Rectal smooth muscle tissue (tissue), 1 donor: ENCODE measurements at regions not wholly inside any gene's neighbourhood (a gene's known extent, or its start where the extent isn't known, plus 50 kb on each side); places are given as distances from the start of the nearest gene placed in this dataset.
"Not testable (repeated sequence)": the region's sequence is repeated elsewhere in the genome, so short reads cannot be mapped to it uniquely, and the experiment has no call there.

Source experiments
- H3K27ac ChIP-seq: one replicate; pipeline ENCODE4 v1.7.0; 2013; ENCODE audit warnings: low read depth, low read length, inconsistent platforms
- H3K27me3 ChIP-seq: one replicate; pipeline ENCODE4 v1.7.0; 2013; ENCODE audit warnings: low read length; ENCODE audit not compliant: control insufficient read depth, insufficient read depth
- H3K36me3 ChIP-seq: one replicate; pipeline ENCODE4 v1.7.0; 2013; ENCODE audit warnings: low read length; ENCODE audit not compliant: control insufficient read depth, insufficient read depth
- H3K4me1 ChIP-seq: one replicate; pipeline ENCODE4 v1.7.0; 2013; ENCODE audit warnings: low read length; ENCODE audit not compliant: control insufficient read depth, insufficient read depth
- H3K4me3 ChIP-seq: one replicate; pipeline ENCODE4 v1.7.0; 2013; ENCODE audit warnings: low read length
- H3K9ac ChIP-seq: one replicate; pipeline ENCODE4 v1.7.0; 2013; ENCODE audit warnings: low read length

GRCh38 chr11:92451063-92451462 lies 226.4 kb downstream of the FAT3 start:
- Histone ChIP-seq H3K4me1 (no peaks in the 10 kb centered on the region), H3K36me3 (no peaks in the 10 kb centered on the region), H3K4me3 (no peak overlapping the region), H3K9ac (no peak overlapping the region), H3K27me3 (no peaks in the 10 kb centered on the region), H3K27ac (no peak overlapping the region)

- Histone ChIP-seq H3K9ac (no peak overlapping the region), H3K27me3 (no peaks in the 10 kb centered on the region), H3K4me3 (no peak overlapping the region), H3K4me1 (no peaks in the 10 kb centered on the region), H3K27ac (no peak overlapping the region), H3K36me3 (no peaks in the 10 kb centered on the region)
Observed at GRCh38 chr11:92453055-92453454, 228.4 kb downstream of the FAT3 start.

- no peaks in the 10 kb centered on the region for H3K4me1 ChIP-seq
- no peaks in the 10 kb centered on the region for H3K27me3 ChIP-seq
- no peak overlapping the region for H3K27ac ChIP-seq
- H3K4me3 ChIP-seq, result no peak overlapping the region
- no peak overlapping the region for H3K9ac ChIP-seq
- no peaks in the 10 kb centered on the region for H3K36me3 ChIP-seq
Observed at GRCh38 chr11:92455210-92455790, 230.7 kb downstream of the FAT3 start.

- Histone ChIP-seq H3K27me3 (no peaks in the 10 kb centered on the region), H3K4me3 (no peak overlapping the region), H3K9ac (no peak overlapping the region), H3K36me3 (no peaks in the 10 kb centered on the region), H3K27ac (no peak overlapping the region), H3K4me1 (no peaks in the 10 kb centered on the region)
Observed at GRCh38 chr11:92457250-92457649, 232.6 kb downstream of the FAT3 start.

GRCh38 chr11:92458486-92458885 lies 233.9 kb downstream of the FAT3 start:
- Histone ChIP-seq H3K36me3 (no peaks in the 10 kb centered on the region), H3K27ac (no peak overlapping the region), H3K27me3 (no peaks in the 10 kb centered on the region), H3K4me3 (no peak overlapping the region), H3K9ac (no peak overlapping the region), H3K4me1 (no peaks in the 10 kb centered on the region)

- no peak overlapping the region for H3K9ac ChIP-seq
- no peak overlapping the region for H3K4me3 ChIP-seq
- H3K4me1 ChIP-seq, result no peaks in the 10 kb centered on the region
- no peaks in the 10 kb centered on the region for H3K36me3 ChIP-seq
- no peaks in the 10 kb centered on the region for H3K27me3 ChIP-seq
- H3K27ac ChIP-seq, result no peak overlapping the region
Observed at GRCh38 chr11:92460213-92460612, 235.6 kb downstream of the FAT3 start.

GRCh38 chr11:92461447-92461846 lies 236.8 kb downstream of the FAT3 start:
- H3K4me3 ChIP-seq, result no peak overlapping the region
- H3K27ac ChIP-seq, result no peak overlapping the region
- H3K27me3 ChIP-seq, result no peaks in the 10 kb centered on the region
- H3K4me1 ChIP-seq, result no peaks in the 10 kb centered on the region
- H3K9ac ChIP-seq, result no peak overlapping the region
- H3K36me3 ChIP-seq, result no peaks in the 10 kb centered on the region

- Histone ChIP-seq H3K36me3 (no peaks in the 10 kb centered on the region), H3K27ac (no peak overlapping the region), H3K27me3 (no peaks in the 10 kb centered on the region), H3K4me1 (no peaks in the 10 kb centered on the region), H3K4me3 (no peak overlapping the region), H3K9ac (no peak overlapping the region)
Observed at GRCh38 chr11:92462821-92463220, 238.2 kb downstream of the FAT3 start.

- Histone ChIP-seq H3K36me3 (no peaks in the 10 kb centered on the region), H3K27me3 (no peaks in the 10 kb centered on the region), H3K4me1 (no peaks in the 10 kb centered on the region), H3K27ac (no peak overlapping the region), H3K4me3 (no peak overlapping the region), H3K9ac (no peak overlapping the region)
Observed at GRCh38 chr11:92464822-92465221, 240.2 kb downstream of the FAT3 start.

- H3K9ac ChIP-seq, H3K4me1 ChIP-seq, H3K4me3 ChIP-seq, H3K36me3 ChIP-seq, H3K27ac ChIP-seq, H3K27me3 ChIP-seq: not testable (repeated sequence)
Observed at GRCh38 chr11:92465410-92465809, 240.8 kb downstream of the FAT3 start.

- H3K4me3 ChIP-seq, result no peak overlapping the region
- H3K9ac ChIP-seq, result no peak overlapping the region
- H3K27ac ChIP-seq, result no peak overlapping the region
- H3K4me1 ChIP-seq, result no peaks in the 10 kb centered on the region
- no peaks in the 10 kb centered on the region for H3K36me3 ChIP-seq
- no peaks in the 10 kb centered on the region for H3K27me3 ChIP-seq
Observed at GRCh38 chr11:92473736-92474135, 249.1 kb downstream of the FAT3 start.

GRCh38 chr11:92475316-92475715 lies 250.7 kb downstream of the FAT3 start:
- no peaks in the 10 kb centered on the region for H3K27me3 ChIP-seq

GRCh38 chr11:92475819-92476218 lies 251.2 kb downstream of the FAT3 start:
- Histone ChIP-seq H3K4me3 (no peak overlapping the region), H3K27me3 (no peaks in the 10 kb centered on the region), H3K4me1 (no peaks in the 10 kb centered on the region), H3K36me3 (no peaks in the 10 kb centered on the region), H3K9ac (no peak overlapping the region), H3K27ac (no peak overlapping the region)

More at GRCh38 chr11:92475316-92475715, 250.7 kb downstream of the FAT3 start:
- Histone ChIP-seq H3K27ac (no peak overlapping the region), H3K4me3 (no peak overlapping the region), H3K4me1 (no peaks in the 10 kb centered on the region), H3K9ac (no peak overlapping the region), H3K36me3 (no peaks in the 10 kb centered on the region)
